GM23338 (cell line): ENCODE measurements at regions not wholly inside any gene's neighbourhood (a gene's known extent, or its start where the extent isn't known, plus 50 kb on each side); places are given as distances from the start of the nearest gene placed in this dataset.

Source experiments
- ATAC-seq: fragments of 200-7000 bp; cut with Tn5 transposase; 3 replicates; pipeline ENCODE4 v1.9.1; 2020
- DNase-seq: peaks from one replicate; pipeline ENCODE4 v3.0.0-alpha.2; 2015; ENCODE audit warnings: low spot score
- H2AFZ ChIP-seq: fragments of 200-600 bp; sonication (generic); 2 replicates; pipeline ENCODE4 v1.8.0; 2016; ENCODE audit warnings: antibody characterized with exemption, mild to moderate bottlenecking, moderate library complexity
- H3F3A ChIP-seq: fragments of 200-600 bp; sonication (generic); replicated peaks from 2 replicates; pipeline ENCODE4 v1.8.0; 2017; ENCODE audit warnings: antibody characterized with exemption, mixed run types, low read depth
- H3K27ac ChIP-seq: fragments of 200-600 bp; sonication (generic); 2 replicates; pipeline ENCODE4 v1.6.1; 2016; ENCODE audit warnings: low read depth
- H3K27me3 ChIP-seq: fragments of 200-600 bp; sonication (generic); 2 replicates; pipeline ENCODE4 v1.8.0; 2016; ENCODE audit warnings: mild to moderate bottlenecking, mixed run types, moderate library complexity; ENCODE audit not compliant: insufficient read depth
- H3K36me3 ChIP-seq: fragments of 200-600 bp; sonication (generic); 2 replicates; pipeline ENCODE4 v1.8.0; 2016; ENCODE audit warnings: mild to moderate bottlenecking; ENCODE audit not compliant: insufficient read depth
- H3K4me1 ChIP-seq: fragments of 200-600 bp; sonication (generic); 2 replicates; pipeline ENCODE4 v1.8.0; 2016; ENCODE audit warnings: mild to moderate bottlenecking, moderate library complexity; ENCODE audit not compliant: insufficient read depth
- H3K4me2 ChIP-seq: fragments of 200-600 bp; sonication (generic); 2 replicates; pipeline ENCODE4 v1.7.1; 2017; ENCODE audit warnings: mixed run types
- H3K4me3 ChIP-seq: fragments of 200-600 bp; sonication (generic); 2 replicates; pipeline ENCODE4 v1.6.1; 2016; ENCODE audit warnings: mixed run types
- H3K79me2 ChIP-seq: fragments of 200-600 bp; sonication (generic); replicated peaks from 2 replicates; pipeline ENCODE4 v1.8.0; 2017; ENCODE audit warnings: mild to moderate bottlenecking; ENCODE audit not compliant: insufficient read depth
- H3K9me2 ChIP-seq: fragments of 200-600 bp; sonication (generic); 2 replicates; pipeline ENCODE4 v1.8.0; 2017; ENCODE audit not compliant: insufficient read depth
- H4K20me1 ChIP-seq: fragments of 200-600 bp; sonication (generic); replicated peaks from 2 replicates; pipeline ENCODE4 v1.8.0; 2017; ENCODE audit warnings: mild to moderate bottlenecking; ENCODE audit not compliant: insufficient read depth
- H3K27ac Mint-ChIP-seq: 2 replicates; pipeline ENCODE4 v1.8.0; 2020; ENCODE audit warnings: inconsistent platforms, mild to moderate bottlenecking, moderate library complexity, mixed read lengths
- H3K27me3 Mint-ChIP-seq: 3 replicates; pipeline ENCODE4 v1.8.0; 2022; ENCODE audit warnings: low read depth, mild to moderate bottlenecking, moderate library complexity, mixed read lengths, inconsistent platforms; ENCODE audit not compliant: insufficient read depth, poor library complexity
- H3K36me3 Mint-ChIP-seq: 3 replicates; pipeline ENCODE4 v1.8.0; 2021; ENCODE audit warnings: low read depth, mild to moderate bottlenecking, inconsistent platforms, moderate library complexity, mixed read lengths
- H3K4me1 Mint-ChIP-seq: 3 replicates; pipeline ENCODE4 v1.8.0; 2020; ENCODE audit warnings: mild to moderate bottlenecking, inconsistent platforms, mixed read lengths
- H3K4me3 Mint-ChIP-seq: 3 replicates; pipeline ENCODE4 v1.8.0; 2021; ENCODE audit warnings: moderate library complexity, mild to moderate bottlenecking, inconsistent platforms, mixed read lengths
- H3K9me3 Mint-ChIP-seq: 3 replicates; pipeline ENCODE4 v1.8.0; 2020; ENCODE audit warnings: moderate library complexity, mild to moderate bottlenecking, inconsistent platforms, mixed read lengths
- CREB1 ChIP-seq: fragments of 250-450 bp; sonication (Bioruptor Pico); IDR thresholded peaks from 2 replicates; pipeline ENCODE4 v1.5.0; 2020; ENCODE audit warnings: low read depth, mild to moderate bottlenecking, moderate library complexity
- ETS1 ChIP-seq: IDR thresholded peaks from 2 replicates; pipeline ENCODE4 v1.6.1; 2016; ENCODE audit warnings: antibody characterized with exemption
- EZH2 ChIP-seq: fragments of 200-600 bp; sonication (generic); IDR thresholded peaks from one replicate; pipeline ENCODE4 v1.8.0; 2017; ENCODE audit warnings: antibody characterized with exemption, mild to moderate bottlenecking, low read depth; ENCODE audit not compliant: unreplicated experiment
- EZH2phosphoT487 ChIP-seq: fragments of 200-600 bp; sonication (generic); IDR thresholded peaks from one replicate; pipeline ENCODE4 v1.8.1; 2018; ENCODE audit warnings: antibody characterized with exemption; ENCODE audit not compliant: unreplicated experiment
- JUNB ChIP-seq: IDR thresholded peaks from one replicate; pipeline ENCODE4 v1.6.1; 2016; ENCODE audit warnings: antibody characterized with exemption; ENCODE audit not compliant: unreplicated experiment
- NANOG ChIP-seq: IDR thresholded peaks from 2 replicates; pipeline ENCODE4 v1.6.1; 2016; ENCODE audit warnings: antibody characterized with exemption, borderline replicate concordance
- POLR2AphosphoS5 ChIP-seq: IDR thresholded peaks from 2 replicates; pipeline ENCODE4 v1.6.1; 2016; ENCODE audit warnings: antibody characterized with exemption, low read depth
- STAT1 ChIP-seq: IDR thresholded peaks from one replicate; pipeline ENCODE4 v1.6.1; 2016; ENCODE audit warnings: antibody characterized with exemption; ENCODE audit not compliant: unreplicated experiment
- ZNF114 ChIP-seq: fragments of 250-450 bp; sonication (Bioruptor Pico); IDR thresholded peaks from 2 replicates; pipeline ENCODE4 v1.5.0; 2020; ENCODE audit warnings: mild to moderate bottlenecking, moderate library complexity
- ZNF331 ChIP-seq: fragments of 250-450 bp; sonication (Bioruptor Pico); IDR thresholded peaks from 2 replicates; pipeline ENCODE4 v1.5.0; 2020; ENCODE audit warnings: low read depth, mild to moderate bottlenecking, moderate library complexity
- ZNF462 ChIP-seq: fragments of 250-450 bp; sonication (Bioruptor Pico); IDR thresholded peaks from 2 replicates; pipeline ENCODE4 v1.5.0; 2020; ENCODE audit warnings: mild to moderate bottlenecking, moderate library complexity
- TF ChIP-seq, protein P1 (sequence below): IDR thresholded peaks from one replicate; pipeline ENCODE4 v1.6.1; 2018; ENCODE audit warnings: antibody characterized with exemption; ENCODE audit not compliant: unreplicated experiment
- TF ChIP-seq, protein P2 (sequence below), 2 experiments: fragments of 200-600 bp in 1 of 2; sonication (generic) in 1 of 2; conservative IDR thresholded peaks; 2 replicates each; pipeline versions ENCODE4 v1.5.1 to v1.6.1; 2016 to 2017; ENCODE audit warnings: antibody characterized with exemption in 2 of 2, low read depth in 2 of 2, mild to moderate bottlenecking in 2 of 2, moderate library complexity in 1 of 2

GRCh38 chr15:94105760-94106159, 125.6 kb upstream of the MCTP2 start:
- DNase-seq (peak; percentile 17), ATAC-seq (no peak)
- H3F3A ChIP-seq: no peaks in the 10 kb centered on the region
- H3K79me2 ChIP-seq: no peaks in the 10 kb centered on the region
- H2AFZ ChIP-seq: peak overlapping the region; percentile 30; the same call in 1 of the 2 replicates
- H3K4me2 ChIP-seq: no peak overlapping the region
- no peaks in the 10 kb centered on the region; the same call in 2 of the 3 replicates for H3K36me3 Mint-ChIP-seq
- no peak overlapping the region for H3K27ac ChIP-seq
- no peak overlapping the region for H3K4me3 ChIP-seq
- peaks cover 3% of the 10 kb centered on the region; the same call in 2 of the 3 replicates for H3K9me3 Mint-ChIP-seq
- H3K4me1 Mint-ChIP-seq: peaks cover 16% of the 10 kb centered on the region
- no peaks in the 10 kb centered on the region for H4K20me1 ChIP-seq
- 0 out of 2 replicates have a peak, but pooled peaks cover 4% of the 10 kb centered on the region for H3K9me2 ChIP-seq
- H3K4me3 Mint-ChIP-seq: no peak overlapping the region
- no peak for TF ChIP-seq STAT1
- no peak for TF ChIP-seq CREB1 (CRISPR knock-in tag)
- TF ChIP-seq ZNF114 (CRISPR knock-in tag): no peak
- TF ChIP-seq, protein P1, sequence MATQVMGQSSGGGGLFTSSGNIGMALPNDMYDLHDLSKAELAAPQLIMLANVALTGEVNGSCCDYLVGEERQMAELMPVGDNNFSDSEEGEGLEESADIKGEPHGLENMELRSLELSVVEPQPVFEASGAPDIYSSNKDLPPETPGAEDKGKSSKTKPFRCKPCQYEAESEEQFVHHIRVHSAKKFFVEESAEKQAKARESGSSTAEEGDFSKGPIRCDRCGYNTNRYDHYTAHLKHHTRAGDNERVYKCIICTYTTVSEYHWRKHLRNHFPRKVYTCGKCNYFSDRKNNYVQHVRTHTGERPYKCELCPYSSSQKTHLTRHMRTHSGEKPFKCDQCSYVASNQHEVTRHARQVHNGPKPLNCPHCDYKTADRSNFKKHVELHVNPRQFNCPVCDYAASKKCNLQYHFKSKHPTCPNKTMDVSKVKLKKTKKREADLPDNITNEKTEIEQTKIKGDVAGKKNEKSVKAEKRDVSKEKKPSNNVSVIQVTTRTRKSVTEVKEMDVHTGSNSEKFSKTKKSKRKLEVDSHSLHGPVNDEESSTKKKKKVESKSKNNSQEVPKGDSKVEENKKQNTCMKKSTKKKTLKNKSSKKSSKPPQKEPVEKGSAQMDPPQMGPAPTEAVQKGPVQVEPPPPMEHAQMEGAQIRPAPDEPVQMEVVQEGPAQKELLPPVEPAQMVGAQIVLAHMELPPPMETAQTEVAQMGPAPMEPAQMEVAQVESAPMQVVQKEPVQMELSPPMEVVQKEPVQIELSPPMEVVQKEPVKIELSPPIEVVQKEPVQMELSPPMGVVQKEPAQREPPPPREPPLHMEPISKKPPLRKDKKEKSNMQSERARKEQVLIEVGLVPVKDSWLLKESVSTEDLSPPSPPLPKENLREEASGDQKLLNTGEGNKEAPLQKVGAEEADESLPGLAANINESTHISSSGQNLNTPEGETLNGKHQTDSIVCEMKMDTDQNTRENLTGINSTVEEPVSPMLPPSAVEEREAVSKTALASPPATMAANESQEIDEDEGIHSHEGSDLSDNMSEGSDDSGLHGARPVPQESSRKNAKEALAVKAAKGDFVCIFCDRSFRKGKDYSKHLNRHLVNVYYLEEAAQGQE: no peak
- TF ChIP-seq ZNF331 (CRISPR knock-in tag): no peak
- TF ChIP-seq NANOG: no peak
- TF ChIP-seq EZH2phosphoT487: no peak
- TF ChIP-seq EZH2: no peak
- TF ChIP-seq POLR2AphosphoS5: no peak
- TF ChIP-seq ETS1: no peak
- TF ChIP-seq JUNB: no peak
- no peak for TF ChIP-seq ZNF462 (CRISPR knock-in tag)
- TF ChIP-seq, protein P2, sequence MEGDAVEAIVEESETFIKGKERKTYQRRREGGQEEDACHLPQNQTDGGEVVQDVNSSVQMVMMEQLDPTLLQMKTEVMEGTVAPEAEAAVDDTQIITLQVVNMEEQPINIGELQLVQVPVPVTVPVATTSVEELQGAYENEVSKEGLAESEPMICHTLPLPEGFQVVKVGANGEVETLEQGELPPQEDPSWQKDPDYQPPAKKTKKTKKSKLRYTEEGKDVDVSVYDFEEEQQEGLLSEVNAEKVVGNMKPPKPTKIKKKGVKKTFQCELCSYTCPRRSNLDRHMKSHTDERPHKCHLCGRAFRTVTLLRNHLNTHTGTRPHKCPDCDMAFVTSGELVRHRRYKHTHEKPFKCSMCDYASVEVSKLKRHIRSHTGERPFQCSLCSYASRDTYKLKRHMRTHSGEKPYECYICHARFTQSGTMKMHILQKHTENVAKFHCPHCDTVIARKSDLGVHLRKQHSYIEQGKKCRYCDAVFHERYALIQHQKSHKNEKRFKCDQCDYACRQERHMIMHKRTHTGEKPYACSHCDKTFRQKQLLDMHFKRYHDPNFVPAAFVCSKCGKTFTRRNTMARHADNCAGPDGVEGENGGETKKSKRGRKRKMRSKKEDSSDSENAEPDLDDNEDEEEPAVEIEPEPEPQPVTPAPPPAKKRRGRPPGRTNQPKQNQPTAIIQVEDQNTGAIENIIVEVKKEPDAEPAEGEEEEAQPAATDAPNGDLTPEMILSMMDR (conservative IDR thresholded peaks at IDR 0.05; ENCODE audit: low read depth in 2 of 2): no peak
- no peaks in the 10 kb centered on the region for H3K27me3 Mint-ChIP-seq
- peaks cover 8% of the 10 kb centered on the region for H3K4me1 ChIP-seq
- no peak overlapping the region for H3K27ac Mint-ChIP-seq
- H3K36me3 ChIP-seq: no peaks in the 10 kb centered on the region
- H3K27me3 ChIP-seq: no peaks in the 10 kb centered on the region
